Vagina (tissue), 2 donors: ENCODE measurements at regions not wholly inside any gene's neighbourhood (a gene's known extent, or its start where the extent isn't known, plus 50 kb on each side); places are given as distances from the start of the nearest gene placed in this dataset.

Experiments used
- POLR2A ChIP-seq, 2 donors: fragments of 450-650 bp; IDR thresholded peaks; one replicate each; pipeline ENCODE4 v1.6.1; 2017; ENCODE audit warnings: antibody characterized with exemption in 2 of 2, mild to moderate bottlenecking in 2 of 2, moderate library complexity in 2 of 2
- TF ChIP-seq, protein P1 (sequence below), 3 experiments: fragments of 450-650 bp in 2 of 3; fragments of 200-600 bp in 1 of 3; sonication (generic) in 1 of 3; IDR thresholded peaks; one replicate each; pipeline ENCODE4 v1.5.1; 2017 to 2019; ENCODE audit warnings: antibody characterized with exemption in 3 of 3, mild to moderate bottlenecking in 2 of 3, moderate library complexity in 2 of 3

DNA sequence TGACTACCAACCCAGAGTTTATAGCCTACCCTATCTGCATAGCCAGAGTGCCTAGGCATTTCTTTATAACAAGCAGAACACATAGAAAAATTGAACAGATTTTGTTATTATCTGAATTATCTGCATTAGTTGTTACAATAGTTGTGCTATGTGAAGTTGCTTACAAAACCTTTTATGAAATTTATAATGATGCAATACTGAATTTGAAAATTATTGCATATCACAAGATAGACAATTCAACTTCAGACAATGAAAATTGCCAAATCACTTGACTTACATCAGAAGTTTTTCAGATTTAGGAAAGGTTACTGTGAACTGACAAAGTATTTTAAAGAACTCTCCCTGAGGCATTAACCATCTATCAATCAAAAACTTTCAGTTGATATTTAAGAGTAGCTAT is 437.9 kb upstream of the PIK3C3 start:
- TF ChIP-seq POLR2A (IDR thresholded peaks at IDR 0.05), result no peak
- TF ChIP-seq, protein P1, sequence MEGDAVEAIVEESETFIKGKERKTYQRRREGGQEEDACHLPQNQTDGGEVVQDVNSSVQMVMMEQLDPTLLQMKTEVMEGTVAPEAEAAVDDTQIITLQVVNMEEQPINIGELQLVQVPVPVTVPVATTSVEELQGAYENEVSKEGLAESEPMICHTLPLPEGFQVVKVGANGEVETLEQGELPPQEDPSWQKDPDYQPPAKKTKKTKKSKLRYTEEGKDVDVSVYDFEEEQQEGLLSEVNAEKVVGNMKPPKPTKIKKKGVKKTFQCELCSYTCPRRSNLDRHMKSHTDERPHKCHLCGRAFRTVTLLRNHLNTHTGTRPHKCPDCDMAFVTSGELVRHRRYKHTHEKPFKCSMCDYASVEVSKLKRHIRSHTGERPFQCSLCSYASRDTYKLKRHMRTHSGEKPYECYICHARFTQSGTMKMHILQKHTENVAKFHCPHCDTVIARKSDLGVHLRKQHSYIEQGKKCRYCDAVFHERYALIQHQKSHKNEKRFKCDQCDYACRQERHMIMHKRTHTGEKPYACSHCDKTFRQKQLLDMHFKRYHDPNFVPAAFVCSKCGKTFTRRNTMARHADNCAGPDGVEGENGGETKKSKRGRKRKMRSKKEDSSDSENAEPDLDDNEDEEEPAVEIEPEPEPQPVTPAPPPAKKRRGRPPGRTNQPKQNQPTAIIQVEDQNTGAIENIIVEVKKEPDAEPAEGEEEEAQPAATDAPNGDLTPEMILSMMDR (IDR thresholded peaks at IDR 0.05), result no peak
